OCI-LY1 (cell line): ENCODE measurements at regions not wholly inside any gene's neighbourhood (a gene's known extent, or its start where the extent isn't known, plus 50 kb on each side); places are given as distances from the start of the nearest gene placed in this dataset.

ENCODE experiments used
- H2AFZ ChIP-seq: fragments of 200-600 bp; sonication (generic), shearing (Covaris generic); 2 replicates; pipeline ENCODE4 v1.6.0; 2014; ENCODE audit warnings: antibody characterized with exemption, mild to moderate bottlenecking, low read length
- H3F3A ChIP-seq: fragments of 200-600 bp; sonication (generic), shearing (Covaris generic); 2 replicates; pipeline ENCODE4 v1.6.0; 2014; ENCODE audit warnings: mild to moderate bottlenecking, antibody characterized with exemption, low read length, moderate library complexity; ENCODE audit not compliant: insufficient read depth
- H3K27ac ChIP-seq: fragments of 200-600 bp; sonication (generic); 2 replicates; pipeline ENCODE4 v1.5.1; 2014; ENCODE audit warnings: low read length, mixed run types, mild to moderate bottlenecking, low read depth; ENCODE audit not compliant: poor library complexity, severe bottlenecking
- H3K27me3 ChIP-seq: fragments of 200-600 bp; sonication (generic); 2 replicates; pipeline ENCODE4 v1.6.0; 2014; ENCODE audit warnings: antibody characterized with exemption, mild to moderate bottlenecking, low read length, moderate library complexity; ENCODE audit not compliant: insufficient read depth
- H3K36me3 ChIP-seq: fragments of 200-600 bp; sonication (generic); 2 replicates; pipeline ENCODE4 v1.6.1; 2014; ENCODE audit warnings: mild to moderate bottlenecking, antibody characterized with exemption, low read length, moderate library complexity, mixed read lengths; ENCODE audit not compliant: insufficient read depth
- H3K4me1 ChIP-seq: fragments of 200-600 bp; sonication (generic); 2 replicates; pipeline ENCODE4 v1.5.1; 2014; ENCODE audit warnings: mild to moderate bottlenecking, low read length, moderate library complexity; ENCODE audit not compliant: insufficient read depth, severe bottlenecking
- H3K4me2 ChIP-seq: fragments of 200-600 bp; sonication (generic), shearing (Covaris generic); 2 replicates; pipeline ENCODE4 v1.6.1; 2014; ENCODE audit warnings: low read length
- H3K4me3 ChIP-seq: fragments of 200-600 bp; sonication (generic); 2 replicates; pipeline ENCODE4 v1.5.1; 2014; ENCODE audit warnings: low read length, low read depth, mild to moderate bottlenecking, mixed read lengths; ENCODE audit not compliant: poor library complexity, severe bottlenecking
- H3K79me2 ChIP-seq: fragments of 200-600 bp; shearing (Covaris generic); 2 replicates; pipeline ENCODE4 v1.6.1; 2016; ENCODE audit warnings: mixed run types, low read length, mixed read lengths; ENCODE audit not compliant: insufficient read depth
- H3K9ac ChIP-seq: fragments of 200-600 bp; sonication (generic), shearing (Covaris generic); 2 replicates; pipeline ENCODE4 v1.6.1; 2014; ENCODE audit warnings: mild to moderate bottlenecking, low read length, mixed read lengths
- H3K9me2 ChIP-seq: fragments of 200-600 bp; sonication (generic), shearing (Covaris generic); 2 replicates; pipeline ENCODE4 v1.6.1; 2014; ENCODE audit warnings: low read depth, mild to moderate bottlenecking, low read length, mixed read lengths
- H3K9me3 ChIP-seq: fragments of 200-600 bp; shearing (Covaris generic); 2 replicates; pipeline ENCODE4 v1.6.1; 2014; ENCODE audit warnings: low read length, mixed read lengths
- H4K20me1 ChIP-seq: fragments of 200-600 bp; sonication (generic), shearing (Covaris generic); 2 replicates; pipeline ENCODE4 v1.6.0; 2016; ENCODE audit warnings: mild to moderate bottlenecking, low read length; ENCODE audit not compliant: insufficient read depth
- EZH2 ChIP-seq: fragments of 200-600 bp; sonication (generic), shearing (Covaris generic); IDR thresholded peaks from 2 replicates; pipeline ENCODE4 v1.8.0; 2017; ENCODE audit warnings: borderline replicate concordance, mixed run types, mild to moderate bottlenecking, antibody characterized with exemption, low read length, moderate library complexity, mixed read lengths
- TF ChIP-seq, protein P1 (sequence below): fragments of 200-600 bp; sonication (generic), shearing (Covaris generic); IDR thresholded peaks from 2 replicates; pipeline ENCODE4 v1.5.1; 2017; ENCODE audit warnings: mild to moderate bottlenecking, antibody characterized with exemption, low read length, moderate library complexity, mixed read lengths

- Histone ChIP-seq H3K36me3 (no peaks in the 10 kb centered on the region), H3K4me2 (no peak overlapping the region), H3K4me3 (no peak overlapping the region), H3K27ac (no peak overlapping the region), H3K9me2 (no peaks in the 10 kb centered on the region), H3K9ac (no peak overlapping the region), H3K27me3 (no peaks in the 10 kb centered on the region), H3K9me3 (no peaks in the 10 kb centered on the region), H2AFZ (no peak overlapping the region), H3K4me1 (no peaks in the 10 kb centered on the region), H4K20me1 (no peaks in the 10 kb centered on the region), H3F3A (no peaks in the 10 kb centered on the region), H3K79me2 (no peaks in the 10 kb centered on the region)
- TF ChIP-seq, protein P1, sequence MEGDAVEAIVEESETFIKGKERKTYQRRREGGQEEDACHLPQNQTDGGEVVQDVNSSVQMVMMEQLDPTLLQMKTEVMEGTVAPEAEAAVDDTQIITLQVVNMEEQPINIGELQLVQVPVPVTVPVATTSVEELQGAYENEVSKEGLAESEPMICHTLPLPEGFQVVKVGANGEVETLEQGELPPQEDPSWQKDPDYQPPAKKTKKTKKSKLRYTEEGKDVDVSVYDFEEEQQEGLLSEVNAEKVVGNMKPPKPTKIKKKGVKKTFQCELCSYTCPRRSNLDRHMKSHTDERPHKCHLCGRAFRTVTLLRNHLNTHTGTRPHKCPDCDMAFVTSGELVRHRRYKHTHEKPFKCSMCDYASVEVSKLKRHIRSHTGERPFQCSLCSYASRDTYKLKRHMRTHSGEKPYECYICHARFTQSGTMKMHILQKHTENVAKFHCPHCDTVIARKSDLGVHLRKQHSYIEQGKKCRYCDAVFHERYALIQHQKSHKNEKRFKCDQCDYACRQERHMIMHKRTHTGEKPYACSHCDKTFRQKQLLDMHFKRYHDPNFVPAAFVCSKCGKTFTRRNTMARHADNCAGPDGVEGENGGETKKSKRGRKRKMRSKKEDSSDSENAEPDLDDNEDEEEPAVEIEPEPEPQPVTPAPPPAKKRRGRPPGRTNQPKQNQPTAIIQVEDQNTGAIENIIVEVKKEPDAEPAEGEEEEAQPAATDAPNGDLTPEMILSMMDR: no peak
- TF ChIP-seq EZH2: no peak
These were observed 200.2 kb upstream of the UGT8 start for GRCh38 chr4:114398410-114398809.

DNA sequence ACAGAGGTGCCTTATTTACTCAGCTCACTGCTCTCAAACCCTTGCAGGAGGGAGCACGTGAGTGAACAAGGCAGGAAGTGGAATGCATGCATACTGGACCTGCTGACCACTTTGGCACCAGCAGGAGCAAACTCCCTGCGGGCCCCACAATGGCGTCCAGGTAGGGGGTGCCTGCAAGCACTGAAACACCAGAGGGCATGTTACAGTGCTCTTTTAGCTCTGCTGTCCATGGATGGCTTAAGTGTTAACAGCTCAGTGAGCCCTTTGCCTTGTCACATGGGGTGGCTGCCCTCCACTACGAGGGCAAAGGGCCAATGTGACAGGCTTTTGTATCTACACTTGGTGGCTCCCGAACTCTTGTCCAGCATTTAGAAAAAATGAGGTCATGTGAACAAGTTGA, 199.5 kb upstream of the UGT8 start:
- Histone ChIP-seq H3K9ac (no peak overlapping the region), H3K4me1 (no peaks in the 10 kb centered on the region), H3K4me3 (no peak overlapping the region), H3K9me2 (no peaks in the 10 kb centered on the region), H3K27me3 (no peaks in the 10 kb centered on the region), H3K36me3 (no peaks in the 10 kb centered on the region), H2AFZ (no peak overlapping the region), H3K4me2 (no peak overlapping the region), H3K79me2 (no peaks in the 10 kb centered on the region), H4K20me1 (no peaks in the 10 kb centered on the region), H3K9me3 (no peaks in the 10 kb centered on the region), H3K27ac (no peak overlapping the region), H3F3A (no peaks in the 10 kb centered on the region)
- TF ChIP-seq, protein P1: no peak
- no peak for TF ChIP-seq EZH2

DNA sequence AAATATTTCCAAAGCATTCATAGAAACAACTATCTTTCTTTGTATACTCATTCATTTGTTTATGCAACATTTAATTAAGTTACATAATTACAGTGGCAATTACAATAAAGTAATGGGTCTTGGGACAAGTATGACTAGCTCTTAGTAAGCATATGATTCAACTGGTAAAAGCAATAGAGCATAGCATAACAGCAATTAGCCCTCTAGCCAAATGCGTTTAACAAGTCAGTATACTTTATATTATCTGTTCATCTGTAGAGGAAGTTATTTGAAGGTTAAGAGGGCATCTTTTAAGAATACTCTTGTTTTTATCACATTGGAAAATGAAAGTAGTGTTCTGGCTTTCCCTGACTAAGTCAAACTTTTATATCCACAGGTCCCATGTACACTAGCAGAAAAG, 198.1 kb upstream of the UGT8 start:
- H3K36me3 ChIP-seq: no peaks in the 10 kb centered on the region
- no peaks in the 10 kb centered on the region for H3K27me3 ChIP-seq
- no peak for TF ChIP-seq EZH2
- TF ChIP-seq, protein P1: no peak
- H3K79me2 ChIP-seq: no peaks in the 10 kb centered on the region
- H3K27ac ChIP-seq: no peak overlapping the region
- no peaks in the 10 kb centered on the region for H3K9me3 ChIP-seq
- no peaks in the 10 kb centered on the region for H4K20me1 ChIP-seq
- H3K9ac ChIP-seq: no peak overlapping the region
- no peak overlapping the region for H3K4me2 ChIP-seq
- H3K4me3 ChIP-seq: no peak overlapping the region
- no peaks in the 10 kb centered on the region for H3F3A ChIP-seq
- no peaks in the 10 kb centered on the region for H3K4me1 ChIP-seq
- no peak overlapping the region for H2AFZ ChIP-seq
- no peaks in the 10 kb centered on the region for H3K9me2 ChIP-seq
